ENCODE measurements at regions not wholly inside any gene's neighbourhood (a gene's known extent, or its start where the extent isn't known, plus 50 kb on each side); places are given as distances from the start of the nearest gene placed in this dataset.

DNA sequence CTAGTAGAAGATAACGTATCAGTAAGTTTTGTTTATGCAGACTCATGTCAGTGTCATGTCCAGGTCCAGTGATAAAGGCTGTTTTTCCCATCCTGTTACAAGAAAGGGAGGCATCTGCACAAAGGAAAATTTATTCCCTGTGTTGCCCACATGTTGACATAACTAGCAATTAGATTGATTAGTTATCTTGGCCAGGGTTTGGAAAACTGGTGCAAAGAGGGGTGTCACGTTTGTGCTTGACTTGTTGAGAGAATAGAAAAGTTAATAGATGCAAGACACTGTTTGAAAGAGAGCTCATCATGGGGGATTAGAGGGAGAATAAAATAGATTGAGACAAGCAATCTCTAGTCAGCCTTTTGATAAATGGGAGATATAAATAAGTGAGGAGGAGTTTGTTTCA lies 1357.0 kb upstream of the AGA start:
- Histone ChIP-seq H3K4me3 (ENCODE audit: low read depth, low read length) (no peak overlapping the region), H3K27ac (no peak overlapping the region), H3K27me3 (ENCODE audit: insufficient read depth, low read depth, severe bottlenecking) (peaks cover 50% of the 10 kb centered on the region), H3K36me3 (no peaks in the 10 kb centered on the region), H3K9me3 (ENCODE audit: severe bottlenecking) (no peaks in the 10 kb centered on the region)
- no peak for DNase-seq
- TF ChIP-seq, protein P1, sequence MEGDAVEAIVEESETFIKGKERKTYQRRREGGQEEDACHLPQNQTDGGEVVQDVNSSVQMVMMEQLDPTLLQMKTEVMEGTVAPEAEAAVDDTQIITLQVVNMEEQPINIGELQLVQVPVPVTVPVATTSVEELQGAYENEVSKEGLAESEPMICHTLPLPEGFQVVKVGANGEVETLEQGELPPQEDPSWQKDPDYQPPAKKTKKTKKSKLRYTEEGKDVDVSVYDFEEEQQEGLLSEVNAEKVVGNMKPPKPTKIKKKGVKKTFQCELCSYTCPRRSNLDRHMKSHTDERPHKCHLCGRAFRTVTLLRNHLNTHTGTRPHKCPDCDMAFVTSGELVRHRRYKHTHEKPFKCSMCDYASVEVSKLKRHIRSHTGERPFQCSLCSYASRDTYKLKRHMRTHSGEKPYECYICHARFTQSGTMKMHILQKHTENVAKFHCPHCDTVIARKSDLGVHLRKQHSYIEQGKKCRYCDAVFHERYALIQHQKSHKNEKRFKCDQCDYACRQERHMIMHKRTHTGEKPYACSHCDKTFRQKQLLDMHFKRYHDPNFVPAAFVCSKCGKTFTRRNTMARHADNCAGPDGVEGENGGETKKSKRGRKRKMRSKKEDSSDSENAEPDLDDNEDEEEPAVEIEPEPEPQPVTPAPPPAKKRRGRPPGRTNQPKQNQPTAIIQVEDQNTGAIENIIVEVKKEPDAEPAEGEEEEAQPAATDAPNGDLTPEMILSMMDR (IDR thresholded peaks at IDR 0.05; ENCODE audit: low read depth, low read length) = no peak

DNA sequence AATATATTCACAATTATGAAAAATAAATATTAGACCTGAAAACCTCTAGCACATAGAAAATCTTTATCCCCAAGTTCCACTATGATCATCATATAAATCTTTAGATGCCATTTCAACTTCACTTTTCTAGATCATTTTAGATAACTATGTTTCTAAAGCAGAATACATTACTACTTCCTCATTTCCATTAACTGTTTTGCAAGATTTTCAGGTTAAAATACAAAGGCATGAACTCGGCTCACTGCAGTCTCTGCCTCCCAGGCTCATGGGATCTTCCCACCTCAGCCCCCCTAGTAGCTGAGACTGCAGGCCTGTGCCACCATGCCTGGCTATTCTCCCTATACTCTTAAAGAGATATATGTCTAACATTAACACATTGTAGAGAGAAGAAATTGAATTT lies 1365.9 kb upstream of the AGA start:
- H3K27ac ChIP-seq = no peak overlapping the region
- no peaks in the 10 kb centered on the region for H3K36me3 ChIP-seq
- H3K9me3 ChIP-seq (ENCODE audit: severe bottlenecking) = no peaks in the 10 kb centered on the region
- H3K4me3 ChIP-seq (ENCODE audit: low read depth, low read length) = no peak overlapping the region
- no peak for DNase-seq
- H3K27me3 ChIP-seq (ENCODE audit: insufficient read depth, low read depth, severe bottlenecking) = peaks cover 63% of the 10 kb centered on the region
- TF ChIP-seq, protein P1 (IDR thresholded peaks at IDR 0.05; ENCODE audit: low read depth, low read length) = no peak

DNA sequence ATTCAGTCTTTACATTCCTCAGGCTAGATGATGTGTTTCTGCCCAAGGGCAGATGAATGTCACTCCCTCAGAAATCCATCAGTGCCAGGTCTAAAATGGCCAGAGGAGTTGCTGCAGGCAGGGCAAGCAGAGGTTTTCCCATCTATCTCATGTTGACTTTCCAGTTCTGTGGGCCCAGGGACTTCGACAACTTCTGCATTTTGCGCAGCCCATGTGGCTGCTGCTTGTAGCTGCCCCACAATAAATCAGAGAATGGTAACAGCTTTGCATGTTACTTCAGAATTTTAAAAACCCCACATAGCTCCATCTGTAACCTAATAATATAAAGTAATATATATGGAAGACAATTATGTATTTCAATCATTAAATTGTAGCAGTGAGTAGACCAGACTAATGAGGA lies 1367.7 kb upstream of the AGA start:
- no peaks in the 10 kb centered on the region for H3K36me3 ChIP-seq
- H3K9me3 ChIP-seq (ENCODE audit: severe bottlenecking) = no peaks in the 10 kb centered on the region
- no peak overlapping the region for H3K27ac ChIP-seq
- peaks cover 54% of the 10 kb centered on the region for H3K27me3 ChIP-seq (ENCODE audit: insufficient read depth, low read depth, severe bottlenecking)
- DNase-seq = no peak
- TF ChIP-seq, protein P1 (IDR thresholded peaks at IDR 0.05; ENCODE audit: low read depth, low read length) = no peak
- no peak overlapping the region for H3K4me3 ChIP-seq (ENCODE audit: low read depth, low read length)

DNA sequence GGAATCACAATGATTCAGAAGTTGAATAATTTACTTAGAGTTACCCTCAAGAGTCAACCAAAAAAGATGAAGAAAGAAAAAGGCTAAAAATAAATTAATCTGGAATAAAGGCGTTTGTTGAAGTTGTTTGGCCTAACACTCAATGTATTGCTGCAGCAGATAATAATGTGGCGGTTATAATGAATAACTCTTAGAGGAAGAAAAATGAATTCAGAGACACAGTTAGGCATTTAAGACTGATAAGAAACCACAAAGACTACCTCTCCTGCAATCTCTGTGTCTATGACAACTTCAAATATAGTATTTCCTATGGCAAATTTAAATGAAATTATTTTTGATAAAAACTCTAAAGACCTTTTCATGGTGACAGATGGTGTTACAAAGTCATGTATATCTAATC lies 1369.1 kb upstream of the AGA start:
- Histone ChIP-seq H3K27ac (no peak overlapping the region), H3K9me3 (ENCODE audit: severe bottlenecking) (no peaks in the 10 kb centered on the region), H3K4me3 (ENCODE audit: low read depth, low read length) (no peak overlapping the region), H3K36me3 (no peaks in the 10 kb centered on the region), H3K27me3 (ENCODE audit: insufficient read depth, low read depth, severe bottlenecking) (peaks cover 56% of the 10 kb centered on the region)
- no peak for DNase-seq
- TF ChIP-seq, protein P1 (IDR thresholded peaks at IDR 0.05; ENCODE audit: low read depth, low read length) = no peak

DNA sequence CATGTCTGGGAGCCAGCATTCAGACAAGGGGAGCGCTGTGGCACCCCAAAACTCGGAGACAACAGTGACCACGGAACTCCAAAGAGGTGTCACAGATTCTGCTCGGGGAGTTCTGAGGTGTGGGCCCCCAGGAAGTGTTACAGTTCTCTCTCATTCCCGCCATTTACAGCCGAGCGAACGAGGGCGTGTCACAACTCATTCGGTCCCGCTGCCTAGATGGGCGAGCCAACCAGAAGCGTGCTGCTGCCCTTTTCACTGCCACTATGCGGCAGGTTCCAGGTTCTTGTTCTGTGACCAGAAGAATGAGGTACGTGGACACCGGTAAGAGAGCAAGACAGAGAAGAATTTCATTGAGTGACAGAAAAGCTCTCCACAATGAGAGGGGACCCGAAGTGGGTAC lies 1370.6 kb upstream of the AGA start:
- no peaks in the 10 kb centered on the region for H3K36me3 ChIP-seq
- no peak for DNase-seq
- H3K4me3 ChIP-seq (ENCODE audit: low read depth, low read length) = no peak overlapping the region
- H3K9me3 ChIP-seq (ENCODE audit: severe bottlenecking) = no peaks in the 10 kb centered on the region
- H3K27ac ChIP-seq = no peak overlapping the region
- H3K27me3 ChIP-seq (ENCODE audit: insufficient read depth, low read depth, severe bottlenecking) = peaks cover 52% of the 10 kb centered on the region
- TF ChIP-seq, protein P1 (IDR thresholded peaks at IDR 0.05; ENCODE audit: low read depth, low read length) = no peak

DNA sequence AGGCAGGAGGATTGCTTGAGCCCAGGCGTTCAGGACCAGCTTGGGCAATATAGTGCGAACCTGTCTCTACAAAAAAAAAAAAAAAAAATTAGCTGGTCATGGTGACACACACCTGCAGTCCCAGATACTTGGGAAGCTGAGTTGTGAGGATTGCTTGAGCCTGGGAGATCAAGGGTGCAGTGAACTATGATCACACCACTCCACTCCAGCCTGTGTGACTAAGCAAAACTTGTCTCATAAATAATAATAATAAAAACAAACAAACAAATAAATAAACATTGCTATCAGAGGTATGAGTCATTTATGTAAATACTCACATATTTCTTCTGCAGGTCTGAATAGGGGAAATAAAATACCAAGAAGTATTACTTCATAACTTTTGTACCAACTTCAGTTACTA lies 1372.7 kb upstream of the AGA start:
- Histone ChIP-seq H3K9me3 (ENCODE audit: severe bottlenecking) (no peaks in the 10 kb centered on the region), H3K4me3 (ENCODE audit: low read depth, low read length) (no peak overlapping the region), H3K27me3 (ENCODE audit: insufficient read depth, low read depth, severe bottlenecking) (peaks cover 49% of the 10 kb centered on the region), H3K27ac (no peak overlapping the region), H3K36me3 (no peaks in the 10 kb centered on the region)
- no peak for DNase-seq
- TF ChIP-seq, protein P1 (IDR thresholded peaks at IDR 0.05; ENCODE audit: low read depth, low read length) = no peak
